MM.1S (cell line): ENCODE measurements at regions not wholly inside any gene's neighbourhood (a gene's known extent, or its start where the extent isn't known, plus 50 kb on each side); places are given as distances from the start of the nearest gene placed in this dataset.

ENCODE experiments used
- EZH2phosphoT487 ChIP-seq: fragments of 300-600 bp; sonication (generic); IDR thresholded peaks from 2 replicates; pipeline ENCODE4 v1.6.1; 2018; ENCODE audit warnings: antibody characterized with exemption, low read length
- TF ChIP-seq, protein P1 (sequence below): fragments of 300-600 bp; sonication (generic); IDR thresholded peaks from 2 replicates; pipeline ENCODE4 v1.5.1; 2016; ENCODE audit warnings: antibody characterized with exemption, low read length, mixed read lengths

- TF ChIP-seq, protein P1, sequence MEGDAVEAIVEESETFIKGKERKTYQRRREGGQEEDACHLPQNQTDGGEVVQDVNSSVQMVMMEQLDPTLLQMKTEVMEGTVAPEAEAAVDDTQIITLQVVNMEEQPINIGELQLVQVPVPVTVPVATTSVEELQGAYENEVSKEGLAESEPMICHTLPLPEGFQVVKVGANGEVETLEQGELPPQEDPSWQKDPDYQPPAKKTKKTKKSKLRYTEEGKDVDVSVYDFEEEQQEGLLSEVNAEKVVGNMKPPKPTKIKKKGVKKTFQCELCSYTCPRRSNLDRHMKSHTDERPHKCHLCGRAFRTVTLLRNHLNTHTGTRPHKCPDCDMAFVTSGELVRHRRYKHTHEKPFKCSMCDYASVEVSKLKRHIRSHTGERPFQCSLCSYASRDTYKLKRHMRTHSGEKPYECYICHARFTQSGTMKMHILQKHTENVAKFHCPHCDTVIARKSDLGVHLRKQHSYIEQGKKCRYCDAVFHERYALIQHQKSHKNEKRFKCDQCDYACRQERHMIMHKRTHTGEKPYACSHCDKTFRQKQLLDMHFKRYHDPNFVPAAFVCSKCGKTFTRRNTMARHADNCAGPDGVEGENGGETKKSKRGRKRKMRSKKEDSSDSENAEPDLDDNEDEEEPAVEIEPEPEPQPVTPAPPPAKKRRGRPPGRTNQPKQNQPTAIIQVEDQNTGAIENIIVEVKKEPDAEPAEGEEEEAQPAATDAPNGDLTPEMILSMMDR, result no peak
- no peak for TF ChIP-seq EZH2phosphoT487
Observed at GRCh38 chr13:40439928-40440327, 226.5 kb downstream of the FOXO1 start.
